HCT116 (cell line): ENCODE measurements at regions not wholly inside any gene's neighbourhood (a gene's known extent, or its start where the extent isn't known, plus 50 kb on each side); places are given as distances from the start of the nearest gene placed in this dataset.
"Not testable (repeated sequence)": the region's sequence is repeated elsewhere in the genome, so short reads cannot be mapped to it uniquely, and the experiment has no call there.

ENCODE experiments used
- ATAC-seq: fragments of 200-7000 bp; cut with Tn5 transposase; 2 replicates; pipeline ENCODE4 v1.9.1; 2020; ENCODE audit warnings: mild to moderate bottlenecking, moderate library complexity
- BruUV-seq: library from RNA; stranded (reverse); fragments of 400-500 nt; replicated peaks from 2 replicates; lab custom pipeline; 2021; lab: Mats Ljungman, UMichigan
- CTCF ChIA-PET: fragments of 300-600 bp; sonication (Branson Sonifier 250); formaldehyde crosslinking; loops from one replicate; lab custom pipeline; 2021; ENCODE audit warnings: antibody characterized with exemption; lab: Charles Lee
- POLR2A ChIA-PET: fragments of 300-600, 350-600 bp; sonication (Branson Sonifier 250); formaldehyde crosslinking; loops from one replicate; lab custom pipeline; 2021; ENCODE audit warnings: antibody characterized with exemption; lab: Charles Lee
- RAD21 ChIA-PET, 2 experiments: fragments of 300-600 bp; sonication (Branson Sonifier 250); formaldehyde crosslinking; loops; one replicate each; lab custom pipeline; 2023; ENCODE audit warnings: low total read pairs in 2 of 2; ENCODE audit not compliant: uncharacterized antibody in 2 of 2, unreplicated experiment in 2 of 2, low non-redundant PET in 1 of 2; lab: Charles Lee
- DNase-seq: peaks from one replicate; pipeline ENCODE4 v3.0.0-alpha.2; 2010; ENCODE audit warnings: low read depth, low spot score
- H2AFZ ChIP-seq: fragments of 200-600 bp; shearing (Covaris generic), sonication (generic); 2 replicates; pipeline ENCODE4 v1.6.1; 2017; ENCODE audit warnings: low read depth, mixed run types, mixed read lengths, antibody characterized with exemption, low read length; ENCODE audit not compliant: poor library complexity, severe bottlenecking
- H3K27ac ChIP-seq: 2 replicates; pipeline ENCODE4 v1.5.1; 2012; ENCODE audit warnings: low read depth, low read length
- H3K27me3 ChIP-seq: fragments of 200-600 bp; sonication (generic); 2 replicates; pipeline ENCODE4 v1.6.1; 2016; ENCODE audit warnings: mixed run types, low read length, mixed read lengths; ENCODE audit not compliant: insufficient read depth
- H3K36me3 ChIP-seq, 2 experiments: fragments of 200-500 bp in 1 of 2; fragments of 200-600 bp in 1 of 2; sonication (Bioruptor generic) in 1 of 2; sonication (generic) in 1 of 2; 2 replicates each; pipeline versions ENCODE4 v1.5.1 to v1.6.1; 2014 to 2016; ENCODE audit warnings: low read length in 2 of 2, inconsistent platforms in 1 of 2, mixed read lengths in 1 of 2, mixed run types in 1 of 2; ENCODE audit not compliant: insufficient read depth in 2 of 2, control insufficient read depth in 1 of 2
- H3K4me1 ChIP-seq, 2 experiments: fragments of 200-600 bp in 1 of 2; sonication (generic) in 1 of 2; 2 replicates each; pipeline versions ENCODE4 v1.5.1 to v1.6.1; 2012 to 2017; ENCODE audit warnings: low read length in 2 of 2, inconsistent platforms in 1 of 2, mild to moderate bottlenecking in 1 of 2, mixed read lengths in 1 of 2, mixed run types in 1 of 2, moderate library complexity in 1 of 2; ENCODE audit not compliant: insufficient read depth in 2 of 2, control insufficient read depth in 1 of 2
- H3K4me2 ChIP-seq: fragments of 200-600 bp; sonication (generic); 2 replicates; pipeline ENCODE4 v1.6.1; 2017; ENCODE audit warnings: mixed run types, low read length, mixed read lengths
- H3K4me3 ChIP-seq, 2 experiments: fragments of 200-600 bp in 1 of 2; sonication (generic) in 1 of 2; replicated peaks in 1 of 2; 2 replicates each; pipeline ENCODE4 v1.5.1; 2011 to 2016; ENCODE audit warnings: low read length in 2 of 2, control low read depth in 1 of 2, low read depth in 1 of 2, mild to moderate bottlenecking in 1 of 2, mixed read lengths in 1 of 2, mixed run types in 1 of 2
- H3K79me2 ChIP-seq: fragments of 200-600 bp; sonication (generic); 2 replicates; pipeline ENCODE4 v1.6.1; 2017; ENCODE audit warnings: mild to moderate bottlenecking, mixed run types, low read length, moderate library complexity, mixed read lengths; ENCODE audit not compliant: insufficient read depth
- H3K9ac ChIP-seq: fragments of 200-600 bp; sonication (generic); 2 replicates; pipeline ENCODE4 v1.6.1; 2016; ENCODE audit warnings: low read length, mixed read lengths
- H3K9me2 ChIP-seq: fragments of 200-600 bp; sonication (generic), shearing (Covaris generic); 2 replicates; pipeline ENCODE4 v1.6.1; 2017; ENCODE audit warnings: mixed run types, mild to moderate bottlenecking, moderate library complexity; ENCODE audit not compliant: insufficient read depth
- H3K9me3 ChIP-seq, 2 experiments: fragments of 200-500 bp in 1 of 2; fragments of 200-600 bp in 1 of 2; sonication (Bioruptor generic) in 1 of 2; sonication (generic) in 1 of 2; 2 replicates each; pipeline ENCODE4 v1.6.1; 2014 to 2017; ENCODE audit warnings: low read length in 2 of 2, mixed read lengths in 2 of 2, inconsistent platforms in 1 of 2, low read depth in 1 of 2, mild to moderate bottlenecking in 1 of 2, mixed run types in 1 of 2, moderate library complexity in 1 of 2; ENCODE audit not compliant: control insufficient read depth in 1 of 2, insufficient read depth in 1 of 2
- H4K20me1 ChIP-seq: fragments of 200-600 bp; sonication (generic), shearing (Covaris generic); 2 replicates; pipeline ENCODE4 v1.6.1; 2017; ENCODE audit warnings: mixed run types, mild to moderate bottlenecking, moderate library complexity; ENCODE audit not compliant: insufficient read depth
- ATF3 ChIP-seq: IDR thresholded peaks from 2 replicates; pipeline ENCODE4 v1.6.1; 2012
- CBX3 ChIP-seq: IDR thresholded peaks from 2 replicates; pipeline ENCODE4 v1.6.1; 2012; ENCODE audit warnings: low read depth
- CEBPB ChIP-seq: IDR thresholded peaks from 2 replicates; pipeline ENCODE4 v1.6.1; 2012; ENCODE audit warnings: low read depth
- CTCF ChIP-seq, 3 experiments: fragments of 200-600 bp in 1 of 3; sonication (generic) in 1 of 3; IDR thresholded peaks in 2 of 3; conservative IDR thresholded peaks in 1 of 3; 2 replicates each; pipeline ENCODE4 v1.5.1; 2012 to 2017; ENCODE audit warnings: low read depth in 2 of 3, low read length in 2 of 3, antibody characterized with exemption in 1 of 3, borderline replicate concordance in 1 of 3, control low read depth in 1 of 3, mild to moderate bottlenecking in 1 of 3, mixed read lengths in 1 of 3, mixed run types in 1 of 3, moderate library complexity in 1 of 3; ENCODE audit not compliant: insufficient read depth in 1 of 3
- EGR1 ChIP-seq: IDR thresholded peaks from 2 replicates; pipeline ENCODE4 v1.6.1; 2012; ENCODE audit warnings: low read depth
- ELF1 ChIP-seq: IDR thresholded peaks from 2 replicates; pipeline ENCODE4 v1.6.1; 2012; ENCODE audit warnings: low read depth, borderline replicate concordance
- EZH2 ChIP-seq: fragments of 200-600 bp; sonication (generic); IDR thresholded peaks from 2 replicates; pipeline ENCODE4 v1.6.1; 2017; ENCODE audit warnings: antibody characterized with exemption, mixed run types
- JUND ChIP-seq: IDR thresholded peaks from 2 replicates; pipeline ENCODE4 v1.6.1; 2012
- SIN3A ChIP-seq: IDR thresholded peaks from 2 replicates; pipeline ENCODE4 v1.6.1; 2012; ENCODE audit warnings: low read depth
- SP1 ChIP-seq: IDR thresholded peaks from 2 replicates; pipeline ENCODE4 v1.6.1; 2012; ENCODE audit warnings: low read depth
- SRF ChIP-seq: IDR thresholded peaks from 2 replicates; pipeline ENCODE4 v1.6.1; 2012; ENCODE audit warnings: low read depth
- TCF7L2 ChIP-seq: IDR thresholded peaks from 2 replicates; pipeline ENCODE4 v1.7.0; 2011; ENCODE audit warnings: borderline replicate concordance, inconsistent platforms; ENCODE audit not compliant: insufficient read depth, insufficient read length; ENCODE audit errors: extremely low read depth
- YY1 ChIP-seq: IDR thresholded peaks from 2 replicates; pipeline ENCODE4 v1.6.1; 2011; ENCODE audit warnings: low read length, low read depth, moderate library complexity, mild to moderate bottlenecking; ENCODE audit not compliant: insufficient replicate concordance; ENCODE audit errors: extremely low read depth
- ZFX ChIP-seq: fragments of 450-650 bp; IDR thresholded peaks from 2 replicates; pipeline ENCODE4 v1.6.1; 2017
- intact Hi-C: fragments of 100-400 bp; cut with micrococcal nuclease; formaldehyde crosslinking; loops from 2 replicates; pipeline ENCODE4 v1.10.0; 2022

GRCh38 chr14:81772381-81772780 lies 238.7 kb upstream of the SEL1L start:
- peaks cover 0 to 7% of the 10 kb centered on the region in 2 experiments; a peak in 2 of 4 replicates for H3K9me3 ChIP-seq
- no peaks in the 10 kb centered on the region for H3K79me2 ChIP-seq
- H2AFZ ChIP-seq, result no peak overlapping the region
- no peaks in the 10 kb centered on the region for H4K20me1 ChIP-seq
- no peak overlapping the region for H3K27ac ChIP-seq
- ChIA-PET POLR2A (no interaction called here), RAD21 (no interaction called here), CTCF (no interaction called here)
- no peak for DNase-seq
- no peak for TF ChIP-seq ZFX
- TF ChIP-seq EGR1, result no peak
- no peak for TF ChIP-seq YY1
- no peak for TF ChIP-seq EZH2
- TF ChIP-seq TCF7L2, result no peak
- TF ChIP-seq SP1, result no peak
- no peak for TF ChIP-seq SRF
- no peak for TF ChIP-seq ATF3
- TF ChIP-seq JUND, result no peak
- no peak for TF ChIP-seq SIN3A
- intact Hi-C loops, result no loop called here
- BruUV-seq, result no TSS peak
- no peak overlapping the region for H3K4me2 ChIP-seq
- H3K4me3 ChIP-seq, result no peak overlapping the region
- no peak for ATAC-seq
- H3K4me1 ChIP-seq, result no peaks in the 10 kb centered on the region
- H3K9ac ChIP-seq, result no peak overlapping the region
- no peaks in the 10 kb centered on the region for H3K36me3 ChIP-seq
- H3K9me2 ChIP-seq, result no peaks in the 10 kb centered on the region
- no peaks in the 10 kb centered on the region for H3K27me3 ChIP-seq

GRCh38 chr14:81776531-81776930 lies 242.9 kb upstream of the SEL1L start:
- Histone ChIP-seq H3K79me2 (no peaks in the 10 kb centered on the region), H3K9ac (no peak overlapping the region), H3K27ac (no peak overlapping the region), H3K9me3 (peaks cover 0 to 6% of the 10 kb centered on the region in 2 experiments; a peak in 2 of 4 replicates), H3K9me2 (no peaks in the 10 kb centered on the region), H3K4me1 (no peaks in the 10 kb centered on the region), H3K27me3 (no peaks in the 10 kb centered on the region), H4K20me1 (no peaks in the 10 kb centered on the region), H3K4me3 (no peak overlapping the region), H3K36me3 (no peaks in the 10 kb centered on the region), H3K4me2 (no peak overlapping the region), H2AFZ (no peak overlapping the region)
- ChIA-PET CTCF (no interaction called here), POLR2A (no interaction called here), RAD21 (no interaction called here)
- no peak for TF ChIP-seq JUND
- no peak for TF ChIP-seq CEBPB
- TF ChIP-seq CTCF (IDR thresholded peaks at IDR 0.05 in 2 of 3, conservative IDR thresholded peaks at IDR 0.05 in 1 of 3; ENCODE audit: borderline replicate concordance in 1 of 3, insufficient read depth in 1 of 3, low read depth in 2 of 3, low read length in 2 of 3), result no peak
- TF ChIP-seq ELF1, result no peak
- TF ChIP-seq CBX3, result no peak
- intact Hi-C loops, result no loop called here
- BruUV-seq, result no TSS peak
- DNase-seq (no peak), ATAC-seq (no peak)

GRCh38 chr14:81781798-81782197 lies 248.1 kb upstream of the SEL1L start:
- intact Hi-C loops, POLR2A ChIA-PET, DNase-seq, H3K4me1 ChIP-seq, H3K36me3 ChIP-seq, H3K9me2 ChIP-seq, ATAC-seq, H3K9me3 ChIP-seq, H3K79me2 ChIP-seq, H3K4me2 ChIP-seq, H3K27me3 ChIP-seq, H4K20me1 ChIP-seq, H3K9ac ChIP-seq, H3K27ac ChIP-seq, RAD21 ChIA-PET, BruUV-seq, CTCF ChIA-PET, H3K4me3 ChIP-seq, H2AFZ ChIP-seq: not testable (repeated sequence)
